Frontal cortex (tissue), 3 donors: ENCODE measurements at regions not wholly inside any gene's neighbourhood (a gene's known extent, or its start where the extent isn't known, plus 50 kb on each side); places are given as distances from the start of the nearest gene placed in this dataset.

Experiments used
- DNase-seq, 2 donors: peaks; one replicate each; pipeline ENCODE4 v3.0.0; 2012; ENCODE audit warnings: low spot score in 2 of 2
- FAIRE-seq: peaks from 2 replicates; lab custom pipeline; 2012; peaks lifted over from hg19 to GRCh38; lab: Jason Lieb, UNC
- donor health status: control.
- donor health status: control.
- donor health status: control.

DNA sequence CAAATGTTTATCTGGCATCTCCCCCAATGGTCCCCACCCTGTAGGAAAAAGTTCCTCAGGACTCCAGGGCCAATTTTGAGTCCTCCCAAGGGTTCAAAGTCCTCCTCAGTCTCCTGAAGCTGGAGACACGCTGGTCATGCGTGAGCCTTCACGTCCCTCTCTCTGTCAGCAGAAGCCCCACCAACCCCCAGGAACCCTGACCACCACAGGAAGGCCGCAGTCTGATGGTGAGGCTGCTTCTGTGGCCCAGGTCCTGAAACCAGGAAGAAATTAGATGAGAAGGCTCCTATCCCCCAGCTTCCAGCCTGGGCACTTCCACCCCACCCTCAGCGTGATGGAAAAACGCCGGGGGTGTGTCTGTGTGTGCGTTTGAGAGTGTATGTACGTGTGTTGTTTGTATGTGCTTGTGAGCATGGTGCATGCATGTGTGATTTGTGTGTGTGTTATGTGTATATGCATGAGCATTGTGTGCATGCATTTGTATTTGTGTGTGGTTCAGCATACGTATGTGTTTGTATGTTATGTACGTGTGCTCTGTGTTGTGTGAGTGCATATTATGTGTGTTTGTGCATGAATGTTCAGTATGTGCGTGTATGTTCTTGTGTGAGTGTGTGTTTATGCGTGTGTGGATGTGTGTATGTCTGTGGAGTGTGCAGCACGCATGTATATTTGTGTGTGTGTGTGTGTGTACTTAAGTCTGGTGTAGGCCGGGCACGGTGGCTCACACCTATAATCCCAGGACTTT is 92.5 kb downstream of the SIK1 start:
- no peak for FAIRE-seq
- DNase-seq: no peak

- DNase-seq (peak in 1 of 2 donors; percentile 60), FAIRE-seq (no peak)
Measured at GRCh38 chr21:43333298-43334062, 93.5 kb downstream of the SIK1 start.

DNA sequence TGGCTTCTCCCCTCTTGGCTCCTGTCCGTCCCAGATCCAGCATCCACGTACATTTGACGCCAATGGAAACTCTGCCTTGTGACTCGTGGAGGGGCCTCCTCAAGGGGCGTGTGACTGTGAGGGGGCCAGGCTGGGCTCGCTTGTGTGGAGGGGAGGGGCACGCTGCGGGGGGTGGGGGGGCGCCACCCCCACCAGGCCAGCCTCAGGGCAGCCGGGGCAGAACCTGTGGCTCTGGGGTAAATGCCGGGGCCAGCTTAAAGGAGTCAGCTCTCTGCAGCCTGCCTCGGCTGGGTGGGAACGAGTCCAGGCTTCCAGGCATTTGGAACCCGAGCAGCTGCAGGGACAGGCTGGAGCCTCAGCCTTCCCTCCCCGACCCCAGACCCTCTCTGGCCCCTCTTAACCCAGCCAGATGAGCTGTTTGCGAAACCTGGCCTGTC is 94.1 kb downstream of the SIK1 start:
- FAIRE-seq: no peak

GRCh38 chr21:43331962-43332828 is 94.7 kb downstream of the SIK1 start:
- FAIRE-seq: peak; percentile 40
- DNase-seq: peak; percentile 83 to 89

More for the DNA sequence above, 94.1 kb downstream of the SIK1 start:
- DNase-seq: no peak

- FAIRE-seq: no peak
Measured at GRCh38 chr21:43331111-43331961, 95.6 kb downstream of the SIK1 start.

DNA sequence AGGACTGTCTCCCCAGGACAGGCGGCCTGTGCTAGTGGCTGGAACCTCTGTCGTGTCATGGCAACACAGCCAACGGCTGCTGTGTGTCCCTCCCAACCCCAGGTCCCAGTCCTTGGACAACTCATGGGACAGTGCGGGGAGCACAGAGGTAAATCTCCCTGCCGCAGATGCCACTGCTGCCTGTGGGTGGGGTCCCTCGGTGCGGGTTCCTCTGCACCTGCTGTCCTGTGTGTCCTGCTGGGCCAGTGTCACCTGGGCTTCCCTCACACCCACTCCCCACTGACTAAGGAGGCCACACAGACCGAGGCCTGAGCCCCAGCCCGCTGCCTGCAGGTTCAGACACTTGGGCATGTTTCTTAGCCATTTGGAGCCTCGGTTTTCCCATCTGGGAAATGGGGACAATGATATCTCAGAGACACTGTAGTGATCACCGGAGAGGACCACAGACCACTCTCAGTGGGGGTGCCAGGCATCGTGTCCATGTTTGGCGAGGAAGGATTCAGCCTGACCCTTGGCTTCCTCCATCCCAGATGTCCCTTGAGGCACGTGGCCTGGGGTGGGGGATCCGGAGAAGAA is 96.5 kb downstream of the SIK1 start:
- FAIRE-seq: no peak
- no peak for DNase-seq

More at GRCh38 chr21:43331111-43331961, 95.6 kb downstream of the SIK1 start:
- no peak for DNase-seq

- DNase-seq: no peak
- FAIRE-seq: no peak
Measured at GRCh38 chr21:43329711-43330269, 97.1 kb downstream of the SIK1 start.

- FAIRE-seq: no peak
- no peak for DNase-seq
Measured at GRCh38 chr21:43328958-43329691, 97.8 kb downstream of the SIK1 start.

GRCh38 chr21:43328185-43328957 is 98.6 kb downstream of the SIK1 start:
- DNase-seq (no peak), FAIRE-seq (no peak)

- FAIRE-seq: no peak
- no peak for DNase-seq
Measured at GRCh38 chr21:43325968-43326715, 100.8 kb downstream of the SIK1 start.

GRCh38 chr21:43325036-43325435 is 101.9 kb downstream of the SIK1 start:
- FAIRE-seq (no peak), DNase-seq (no peak)

- DNase-seq (no peak), FAIRE-seq (no peak)
Measured at GRCh38 chr21:43324596-43324995, 102.3 kb downstream of the SIK1 start.

DNA sequence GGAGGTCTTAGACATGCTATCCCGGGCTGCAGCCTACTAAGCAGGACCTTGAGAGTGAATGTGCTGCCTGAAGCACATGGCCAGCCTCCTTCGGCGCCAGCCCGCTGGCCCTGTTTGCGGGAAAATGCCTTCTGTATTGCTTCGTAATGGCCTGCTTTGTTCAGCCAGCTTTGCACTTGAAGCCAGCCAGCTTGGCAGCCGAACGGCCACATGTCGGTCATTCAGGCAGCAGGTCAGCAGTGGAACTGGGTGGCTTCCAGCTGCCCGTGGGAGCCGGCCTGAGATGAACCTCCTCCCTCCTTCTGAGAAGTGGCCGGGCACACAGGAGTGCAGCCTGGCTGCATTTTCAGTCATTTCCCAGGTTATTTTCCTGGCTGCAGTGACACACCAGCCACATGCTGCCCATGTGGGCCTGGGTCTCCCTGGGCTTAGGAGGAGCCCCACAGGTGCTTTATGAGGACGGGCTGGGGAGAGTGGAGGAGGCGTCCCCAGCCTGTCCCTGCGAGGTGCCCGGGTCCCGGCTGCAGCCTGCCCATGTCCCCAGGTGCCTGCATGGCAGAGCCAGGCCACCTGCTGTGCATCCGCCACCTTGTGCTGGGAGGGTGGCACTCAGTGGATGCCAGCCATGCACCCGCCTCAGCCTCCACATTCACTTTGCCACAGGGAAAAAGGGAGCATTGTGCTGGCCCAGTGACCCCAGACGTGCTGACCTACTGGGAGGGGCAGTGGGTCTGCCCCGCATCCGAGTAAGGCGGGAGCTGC is 103.5 kb downstream of the SIK1 start:
- FAIRE-seq (no peak), DNase-seq (peak; percentile 75 to 81)

GRCh38 chr21:43322805-43323204 is 104.1 kb downstream of the SIK1 start:
- DNase-seq (no peak), FAIRE-seq (no peak)

DNA sequence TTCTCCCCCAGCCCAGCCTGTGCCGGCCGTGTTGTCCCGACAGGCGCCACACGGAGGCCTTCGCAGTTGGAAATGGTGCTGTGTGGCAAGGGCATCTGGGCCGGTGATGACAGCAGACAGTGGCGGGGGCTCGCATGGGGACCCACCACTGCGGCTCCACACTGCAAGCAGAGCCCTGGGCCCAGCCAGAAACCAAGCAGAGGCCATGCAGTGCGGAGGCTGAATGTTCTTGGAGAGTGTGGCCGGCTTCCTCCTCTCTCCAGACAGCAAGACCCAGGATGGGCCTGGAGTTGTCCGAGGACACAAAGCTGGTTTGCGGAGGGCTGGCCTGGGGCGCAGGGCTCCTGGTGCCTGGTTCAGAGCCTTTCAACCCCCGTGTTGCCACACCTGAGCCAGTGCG is 104.6 kb downstream of the SIK1 start:
- DNase-seq (no peak), FAIRE-seq (no peak)

- FAIRE-seq (no peak), DNase-seq (no peak)
Measured at GRCh38 chr21:43321611-43322010, 105.3 kb downstream of the SIK1 start.
